ENCODE measurements at regions not wholly inside any gene's neighbourhood (a gene's known extent, or its start where the extent isn't known, plus 50 kb on each side); places are given as distances from the start of the nearest gene placed in this dataset.

DNA sequence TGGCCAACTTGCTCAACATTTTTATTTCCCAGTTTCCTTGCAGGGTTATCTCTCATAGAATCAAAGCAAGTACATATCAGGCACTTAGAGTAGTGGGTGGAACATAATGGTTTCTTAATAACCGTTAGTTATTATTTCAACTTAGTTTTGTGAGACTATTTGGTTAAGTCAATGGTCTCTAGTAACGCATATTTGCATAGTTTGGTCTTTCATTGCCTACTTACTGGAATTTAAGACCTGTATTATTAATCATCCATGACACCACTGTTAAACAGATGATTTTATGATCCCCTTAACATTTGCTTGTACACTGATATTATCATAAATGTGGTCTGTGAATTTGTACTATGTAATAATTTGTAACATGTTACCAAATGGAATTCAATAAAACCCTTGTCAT is 70.9 kb upstream of the SMIM31 start:
- TF ChIP-seq ZNF274 (IDR thresholded peaks at IDR 0.05; ENCODE audit: low read depth, low read length), result no peak
- no peak for TF ChIP-seq SUZ12 (IDR thresholded peaks at IDR 0.05; ENCODE audit: extremely low read depth, insufficient read depth, insufficient read length)
- no peak for TF ChIP-seq YY1 (IDR thresholded peaks at IDR 0.05; ENCODE audit: insufficient read depth, insufficient read length)

Measured in NT2/D1 (cell line).